H1 (cell line): ENCODE measurements at regions not wholly inside any gene's neighbourhood (a gene's known extent, or its start where the extent isn't known, plus 50 kb on each side); places are given as distances from the start of the nearest gene placed in this dataset.

Experiments used
- CEBPB ChIP-seq: IDR thresholded peaks from 2 replicates; pipeline ENCODE4 v1.6.1; 2012; ENCODE audit warnings: low read depth, low read length
- HDAC6 ChIP-seq: IDR thresholded peaks from one replicate; pipeline ENCODE4 v1.7.1; 2012; ENCODE audit warnings: low read depth, mild to moderate bottlenecking, inconsistent platforms, low read length, moderate library complexity
- JUN ChIP-seq: IDR thresholded peaks from 2 replicates; pipeline ENCODE4 v1.6.1; 2011; ENCODE audit warnings: low read depth, mild to moderate bottlenecking, improper control_type of control experiment, low read length
- NRF1 ChIP-seq: IDR thresholded peaks from 2 replicates; pipeline ENCODE4 v1.6.1; 2011; ENCODE audit warnings: mild to moderate bottlenecking, low read depth, low read length, improper control_type of control experiment
- RNF2 ChIP-seq: fragments of 200-900, 300-1000 bp; sonication (generic); IDR thresholded peaks from 2 replicates; pipeline ENCODE4 v1.7.1; 2016; ENCODE audit warnings: borderline replicate concordance, low read depth, mild to moderate bottlenecking, antibody characterized with exemption, low read length; ENCODE audit not compliant: poor library complexity, severe bottlenecking; ENCODE audit errors: missing control alignments
- SIN3A ChIP-seq, 2 experiments: IDR thresholded peaks in 1 of 2; conservative IDR thresholded peaks in 1 of 2; 2 replicates each; pipeline ENCODE4 v1.6.1; 2011 to 2012; ENCODE audit warnings: low read length in 2 of 2, improper control_type of control experiment in 1 of 2, low read depth in 1 of 2, mild to moderate bottlenecking in 1 of 2
- YY1 ChIP-seq: IDR thresholded peaks from 2 replicates; pipeline ENCODE4 v1.6.1; 2011; ENCODE audit warnings: low read depth, mild to moderate bottlenecking, low read length
- TF ChIP-seq, protein P1 (sequence below): fragments of 300-600 bp; sonication (generic); IDR thresholded peaks from 2 replicates; pipeline ENCODE4 v1.7.1; 2012; ENCODE audit warnings: low read length, moderate library complexity, mild to moderate bottlenecking, inconsistent platforms; ENCODE audit not compliant: insufficient replicate concordance

- TF ChIP-seq, protein P1, sequence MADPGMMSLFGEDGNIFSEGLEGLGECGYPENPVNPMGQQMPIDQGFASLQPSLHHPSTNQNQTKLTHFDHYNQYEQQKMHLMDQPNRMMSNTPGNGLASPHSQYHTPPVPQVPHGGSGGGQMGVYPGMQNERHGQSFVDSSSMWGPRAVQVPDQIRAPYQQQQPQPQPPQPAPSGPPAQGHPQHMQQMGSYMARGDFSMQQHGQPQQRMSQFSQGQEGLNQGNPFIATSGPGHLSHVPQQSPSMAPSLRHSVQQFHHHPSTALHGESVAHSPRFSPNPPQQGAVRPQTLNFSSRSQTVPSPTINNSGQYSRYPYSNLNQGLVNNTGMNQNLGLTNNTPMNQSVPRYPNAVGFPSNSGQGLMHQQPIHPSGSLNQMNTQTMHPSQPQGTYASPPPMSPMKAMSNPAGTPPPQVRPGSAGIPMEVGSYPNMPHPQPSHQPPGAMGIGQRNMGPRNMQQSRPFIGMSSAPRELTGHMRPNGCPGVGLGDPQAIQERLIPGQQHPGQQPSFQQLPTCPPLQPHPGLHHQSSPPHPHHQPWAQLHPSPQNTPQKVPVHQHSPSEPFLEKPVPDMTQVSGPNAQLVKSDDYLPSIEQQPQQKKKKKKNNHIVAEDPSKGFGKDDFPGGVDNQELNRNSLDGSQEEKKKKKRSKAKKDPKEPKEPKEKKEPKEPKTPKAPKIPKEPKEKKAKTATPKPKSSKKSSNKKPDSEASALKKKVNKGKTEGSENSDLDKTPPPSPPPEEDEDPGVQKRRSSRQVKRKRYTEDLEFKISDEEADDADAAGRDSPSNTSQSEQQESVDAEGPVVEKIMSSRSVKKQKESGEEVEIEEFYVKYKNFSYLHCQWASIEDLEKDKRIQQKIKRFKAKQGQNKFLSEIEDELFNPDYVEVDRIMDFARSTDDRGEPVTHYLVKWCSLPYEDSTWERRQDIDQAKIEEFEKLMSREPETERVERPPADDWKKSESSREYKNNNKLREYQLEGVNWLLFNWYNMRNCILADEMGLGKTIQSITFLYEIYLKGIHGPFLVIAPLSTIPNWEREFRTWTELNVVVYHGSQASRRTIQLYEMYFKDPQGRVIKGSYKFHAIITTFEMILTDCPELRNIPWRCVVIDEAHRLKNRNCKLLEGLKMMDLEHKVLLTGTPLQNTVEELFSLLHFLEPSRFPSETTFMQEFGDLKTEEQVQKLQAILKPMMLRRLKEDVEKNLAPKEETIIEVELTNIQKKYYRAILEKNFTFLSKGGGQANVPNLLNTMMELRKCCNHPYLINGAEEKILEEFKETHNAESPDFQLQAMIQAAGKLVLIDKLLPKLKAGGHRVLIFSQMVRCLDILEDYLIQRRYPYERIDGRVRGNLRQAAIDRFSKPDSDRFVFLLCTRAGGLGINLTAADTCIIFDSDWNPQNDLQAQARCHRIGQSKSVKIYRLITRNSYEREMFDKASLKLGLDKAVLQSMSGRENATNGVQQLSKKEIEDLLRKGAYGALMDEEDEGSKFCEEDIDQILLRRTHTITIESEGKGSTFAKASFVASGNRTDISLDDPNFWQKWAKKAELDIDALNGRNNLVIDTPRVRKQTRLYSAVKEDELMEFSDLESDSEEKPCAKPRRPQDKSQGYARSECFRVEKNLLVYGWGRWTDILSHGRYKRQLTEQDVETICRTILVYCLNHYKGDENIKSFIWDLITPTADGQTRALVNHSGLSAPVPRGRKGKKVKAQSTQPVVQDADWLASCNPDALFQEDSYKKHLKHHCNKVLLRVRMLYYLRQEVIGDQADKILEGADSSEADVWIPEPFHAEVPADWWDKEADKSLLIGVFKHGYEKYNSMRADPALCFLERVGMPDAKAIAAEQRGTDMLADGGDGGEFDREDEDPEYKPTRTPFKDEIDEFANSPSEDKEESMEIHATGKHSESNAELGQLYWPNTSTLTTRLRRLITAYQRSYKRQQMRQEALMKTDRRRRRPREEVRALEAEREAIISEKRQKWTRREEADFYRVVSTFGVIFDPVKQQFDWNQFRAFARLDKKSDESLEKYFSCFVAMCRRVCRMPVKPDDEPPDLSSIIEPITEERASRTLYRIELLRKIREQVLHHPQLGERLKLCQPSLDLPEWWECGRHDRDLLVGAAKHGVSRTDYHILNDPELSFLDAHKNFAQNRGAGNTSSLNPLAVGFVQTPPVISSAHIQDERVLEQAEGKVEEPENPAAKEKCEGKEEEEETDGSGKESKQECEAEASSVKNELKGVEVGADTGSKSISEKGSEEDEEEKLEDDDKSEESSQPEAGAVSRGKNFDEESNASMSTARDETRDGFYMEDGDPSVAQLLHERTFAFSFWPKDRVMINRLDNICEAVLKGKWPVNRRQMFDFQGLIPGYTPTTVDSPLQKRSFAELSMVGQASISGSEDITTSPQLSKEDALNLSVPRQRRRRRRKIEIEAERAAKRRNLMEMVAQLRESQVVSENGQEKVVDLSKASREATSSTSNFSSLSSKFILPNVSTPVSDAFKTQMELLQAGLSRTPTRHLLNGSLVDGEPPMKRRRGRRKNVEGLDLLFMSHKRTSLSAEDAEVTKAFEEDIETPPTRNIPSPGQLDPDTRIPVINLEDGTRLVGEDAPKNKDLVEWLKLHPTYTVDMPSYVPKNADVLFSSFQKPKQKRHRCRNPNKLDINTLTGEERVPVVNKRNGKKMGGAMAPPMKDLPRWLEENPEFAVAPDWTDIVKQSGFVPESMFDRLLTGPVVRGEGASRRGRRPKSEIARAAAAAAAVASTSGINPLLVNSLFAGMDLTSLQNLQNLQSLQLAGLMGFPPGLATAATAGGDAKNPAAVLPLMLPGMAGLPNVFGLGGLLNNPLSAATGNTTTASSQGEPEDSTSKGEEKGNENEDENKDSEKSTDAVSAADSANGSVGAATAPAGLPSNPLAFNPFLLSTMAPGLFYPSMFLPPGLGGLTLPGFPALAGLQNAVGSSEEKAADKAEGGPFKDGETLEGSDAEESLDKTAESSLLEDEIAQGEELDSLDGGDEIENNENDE: no peak
- TF ChIP-seq RNF2 (no peak), CEBPB (no peak), NRF1 (no peak), SIN3A (conservative IDR thresholded peaks at IDR 0.05 in 1 of 2, IDR thresholded peaks at IDR 0.05 in 1 of 2; ENCODE audit: low read depth in 1 of 2, low read length in 2 of 2) (no peak), YY1 (no peak), HDAC6 (no peak), JUN (no peak)
Measured at GRCh38 chr10:90443342-90443741, 414.5 kb downstream of the HTR7 start (continued).
